Amygdala (tissue), 56 donors: ENCODE measurements at regions not wholly inside any gene's neighbourhood (a gene's known extent, or its start where the extent isn't known, plus 50 kb on each side); places are given as distances from the start of the nearest gene placed in this dataset.
"Not testable (repeated sequence)": the region's sequence is repeated elsewhere in the genome, so short reads cannot be mapped to it uniquely, and the experiment has no call there.

Experiments
- DNase-seq, 56 donors: peaks; one replicate each; lab custom pipeline; 2025; lab: John Stamatoyannopoulos, UW

DNA sequence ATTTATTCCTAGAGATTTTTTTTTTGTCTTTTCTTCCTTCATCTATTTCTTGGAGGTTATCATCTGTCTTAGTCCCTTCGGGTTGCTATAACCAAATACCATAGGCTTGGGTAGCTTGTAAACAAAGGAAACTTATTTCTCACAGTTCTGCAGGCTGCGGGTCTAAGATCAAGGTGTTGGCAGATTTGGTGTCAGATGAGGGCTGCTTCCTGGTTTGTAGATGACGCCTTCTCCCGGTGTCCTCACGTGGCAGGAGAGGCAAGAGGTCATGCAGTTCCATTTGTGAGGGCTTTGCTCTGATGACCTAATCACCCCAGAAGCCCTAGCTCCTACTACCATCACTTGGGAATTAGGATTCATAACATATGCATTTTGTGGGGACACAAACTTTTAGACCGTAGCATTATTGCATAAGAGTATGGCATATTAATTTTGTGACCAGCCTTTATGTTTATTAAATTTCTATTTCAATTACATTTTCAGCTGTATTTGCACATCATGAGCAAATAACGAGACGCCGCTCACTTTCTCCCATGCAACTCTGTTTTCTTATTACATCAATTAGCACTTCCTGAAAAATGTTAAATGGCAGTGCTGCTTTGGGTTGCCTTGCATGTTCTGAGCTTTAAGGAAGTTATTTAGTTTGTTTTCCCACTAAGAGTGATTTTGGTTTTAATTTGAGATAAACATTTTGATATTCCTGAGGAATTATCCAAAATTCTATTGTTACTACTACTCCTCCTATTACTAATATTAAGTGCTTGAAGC lies 246.4 kb upstream of the HDAC4 start:
- DNase-seq = no peak

DNA sequence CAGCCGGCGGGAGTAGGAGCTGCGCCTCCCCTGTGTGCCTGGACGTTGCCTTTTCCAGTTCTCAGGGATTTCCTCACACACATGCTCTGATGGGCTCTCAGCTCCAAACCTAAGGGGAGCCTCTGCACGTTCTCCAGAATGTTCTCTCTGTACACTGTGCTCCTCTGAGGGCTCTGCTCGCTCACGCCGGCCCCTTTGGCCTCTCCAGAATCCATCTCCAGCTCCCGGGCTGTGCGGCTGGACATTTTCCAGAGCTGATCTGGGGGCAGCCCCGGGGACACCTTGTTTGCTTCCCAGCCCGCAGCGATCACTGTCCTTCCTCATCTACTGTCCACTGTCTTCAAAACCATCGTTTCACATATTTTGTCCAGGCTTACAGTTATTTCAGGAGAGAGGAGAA lies 245.4 kb upstream of the HDAC4 start:
- no peak for DNase-seq

DNA sequence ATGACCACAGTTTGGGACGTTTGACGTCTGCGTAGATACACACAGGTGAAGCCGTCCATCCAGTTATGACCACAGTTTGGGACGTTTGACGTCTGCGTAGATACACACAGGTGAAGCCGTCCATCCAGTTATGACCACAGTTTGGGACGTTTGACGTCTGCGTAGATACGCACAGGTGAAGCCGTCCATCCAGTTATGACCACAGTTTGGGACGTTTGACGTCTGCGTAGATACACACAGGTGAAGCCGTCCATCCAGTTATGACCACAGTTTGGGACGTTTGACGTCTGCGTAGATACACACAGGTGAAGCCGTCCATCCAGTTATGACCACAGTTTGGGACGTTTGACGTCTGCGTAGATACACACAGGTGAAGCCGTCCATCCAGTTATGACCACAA lies 243.8 kb upstream of the HDAC4 start:
- DNase-seq = not testable (repeated sequence)

DNA sequence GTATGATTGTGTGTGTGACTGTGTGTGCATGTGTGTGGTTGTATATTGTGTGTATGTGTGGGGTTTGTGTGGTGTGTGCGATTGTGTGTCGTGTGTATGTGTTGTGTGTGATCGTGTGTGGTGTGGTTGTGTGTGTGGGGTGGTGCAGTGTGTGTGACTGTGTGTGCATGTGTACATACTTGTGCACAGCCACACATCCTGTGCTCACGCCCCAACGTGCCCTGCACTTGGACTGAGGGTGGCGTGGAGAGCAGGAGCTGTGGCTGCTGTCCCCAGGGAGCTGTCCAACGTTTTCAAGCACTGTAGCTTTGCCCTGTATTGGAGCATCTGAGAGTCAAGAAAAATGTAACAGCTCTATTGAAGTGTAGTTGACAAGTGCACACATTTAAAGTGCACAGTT lies 243.2 kb upstream of the HDAC4 start:
- no peak for DNase-seq

DNA sequence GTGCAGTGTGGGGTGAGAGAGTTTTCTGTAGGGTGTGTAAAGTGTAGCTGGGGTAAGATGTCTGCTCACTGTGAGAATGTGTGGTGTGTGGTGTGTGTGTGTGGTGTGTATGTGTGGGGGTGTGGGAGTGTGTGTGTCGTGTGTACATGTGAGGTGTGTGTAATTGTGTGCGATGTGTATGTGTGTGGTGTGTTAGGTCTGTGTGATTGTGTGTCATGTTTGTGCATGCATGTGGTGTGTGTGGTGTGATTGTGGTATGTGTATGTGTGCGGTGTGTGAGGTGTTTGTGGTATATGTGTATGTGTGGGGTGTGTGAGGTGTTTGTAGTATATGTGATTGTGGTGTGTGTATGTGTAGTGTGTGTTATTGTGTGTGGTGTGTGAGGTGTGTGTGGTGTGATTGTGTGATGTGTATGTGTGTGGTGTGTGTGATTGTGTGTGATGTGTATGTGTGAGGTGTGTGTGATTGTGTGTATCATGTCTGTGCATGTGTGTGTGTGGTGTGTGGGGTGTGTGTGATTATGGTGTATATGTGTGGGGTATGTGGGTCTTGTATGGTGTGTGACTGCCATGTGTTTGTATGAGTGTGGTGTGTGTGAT lies 241.7 kb upstream of the HDAC4 start:
- DNase-seq = no peak

DNA sequence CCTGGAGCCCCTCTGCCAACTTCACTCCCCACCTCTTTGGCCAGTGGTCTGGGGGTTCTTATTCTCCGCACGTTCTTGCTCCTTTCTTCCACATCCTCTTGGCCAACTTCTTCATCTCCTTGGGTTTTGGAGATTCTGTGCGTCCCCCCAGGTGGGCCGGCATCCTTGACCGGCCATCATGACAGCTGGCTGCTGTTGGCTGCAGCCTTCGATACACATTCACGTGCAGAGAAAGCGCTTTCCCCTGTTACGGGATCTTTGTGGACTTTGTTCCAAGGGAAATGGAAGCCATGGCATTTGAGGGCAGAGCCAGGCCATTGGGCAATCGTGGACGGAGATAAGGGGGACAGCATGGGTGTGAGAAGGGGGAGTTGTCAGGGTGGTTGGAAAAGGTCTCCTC lies 241.1 kb upstream of the HDAC4 start:
- not testable (repeated sequence) for DNase-seq

DNA sequence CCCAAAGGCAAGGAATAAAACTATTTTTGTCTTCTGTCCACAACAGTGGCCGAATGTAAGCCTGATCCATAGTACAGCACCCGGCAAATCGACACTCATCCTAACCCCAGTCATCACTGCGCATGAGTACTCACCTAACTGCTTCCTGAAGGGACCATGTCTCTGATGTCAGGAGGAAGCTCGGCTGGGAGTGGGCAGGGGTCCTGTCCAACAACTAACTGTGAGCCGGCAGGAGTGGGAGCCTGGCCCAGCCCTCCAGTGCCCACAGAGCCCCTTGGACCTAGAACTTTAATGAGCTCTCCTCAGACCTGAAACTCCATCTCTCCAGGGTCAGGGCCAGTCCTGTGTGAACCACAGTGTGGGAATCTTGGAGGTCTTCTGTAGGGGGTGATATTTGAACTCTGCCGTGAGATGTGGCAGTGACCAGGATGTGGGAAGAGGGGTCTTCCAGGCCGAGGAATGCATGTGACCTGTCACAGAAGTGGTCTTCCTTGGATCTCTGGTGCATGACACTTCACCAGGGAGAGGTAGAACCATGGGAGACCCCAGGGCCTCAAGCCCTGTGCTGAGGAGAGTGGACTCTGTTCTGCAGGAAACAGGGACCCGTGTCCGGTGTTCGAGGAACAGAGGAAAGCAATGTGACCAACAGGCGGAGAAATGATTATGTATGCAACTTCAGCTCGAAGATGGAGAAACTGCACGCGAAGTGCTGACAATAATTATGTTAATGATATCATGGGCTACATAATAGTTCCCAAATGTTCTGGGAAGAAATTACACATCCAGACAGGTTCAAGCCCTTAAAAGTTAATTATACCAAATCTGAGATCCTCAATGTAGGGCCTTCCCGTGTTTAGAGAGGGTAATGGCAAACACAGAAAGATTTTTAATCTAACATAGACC lies 240.1 kb upstream of the HDAC4 start:
- DNase-seq = no peak

DNA sequence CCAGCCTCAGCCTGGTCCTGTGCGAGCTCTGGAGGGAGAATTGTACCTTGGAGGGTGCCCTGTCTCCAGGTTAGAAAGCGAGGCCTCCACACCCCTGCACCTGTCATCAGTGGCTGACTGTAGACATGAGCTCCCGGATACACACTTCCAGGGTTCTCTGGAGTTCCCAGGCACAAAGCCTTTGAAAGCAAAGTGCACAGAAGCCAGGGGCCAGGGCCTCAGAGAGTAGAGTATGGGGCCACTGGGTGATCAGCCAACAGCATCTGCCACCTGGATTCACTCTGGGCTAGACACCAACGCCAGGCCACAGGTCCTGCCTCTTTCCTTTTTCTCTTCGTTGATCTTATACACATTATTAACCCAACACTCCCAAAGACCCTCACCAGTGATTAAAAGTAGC lies 239.4 kb upstream of the HDAC4 start:
- no peak for DNase-seq

DNA sequence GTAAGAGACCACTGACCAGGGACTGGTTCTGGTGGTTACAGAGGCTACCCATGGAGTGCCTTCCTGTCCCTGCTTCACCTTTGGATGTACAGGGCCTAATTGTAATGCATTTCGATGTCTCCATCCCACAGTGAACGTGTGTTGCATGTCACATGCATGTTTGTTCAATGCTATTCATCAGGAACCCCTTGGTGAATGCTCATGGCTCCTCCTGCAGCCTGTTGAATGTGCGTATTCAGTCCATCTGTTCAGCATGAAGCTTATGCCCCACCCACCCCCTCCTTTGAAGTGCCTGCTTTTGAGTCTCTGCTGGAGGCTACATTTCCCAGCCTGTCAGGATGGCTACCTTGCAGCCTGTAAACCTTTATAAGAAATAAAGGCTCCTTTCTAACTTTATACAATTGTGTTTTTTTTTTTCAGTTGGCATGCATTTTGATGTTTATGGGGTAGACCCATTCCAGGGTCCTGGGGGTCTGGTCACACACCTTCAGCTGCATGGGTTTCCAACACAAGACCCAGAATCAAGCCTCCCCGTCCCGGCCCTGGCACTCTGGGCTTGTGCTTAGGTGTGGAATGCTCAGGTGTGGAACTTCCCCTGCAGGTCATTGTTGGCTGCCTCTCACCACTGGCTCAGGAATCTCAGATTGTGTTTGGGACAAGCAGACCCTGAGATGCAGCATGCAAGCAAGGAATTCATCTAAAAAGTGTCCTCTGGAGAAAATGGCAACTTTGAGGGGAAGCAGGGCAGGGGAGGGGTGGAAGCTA lies 238.8 kb upstream of the HDAC4 start:
- no peak for DNase-seq

DNA sequence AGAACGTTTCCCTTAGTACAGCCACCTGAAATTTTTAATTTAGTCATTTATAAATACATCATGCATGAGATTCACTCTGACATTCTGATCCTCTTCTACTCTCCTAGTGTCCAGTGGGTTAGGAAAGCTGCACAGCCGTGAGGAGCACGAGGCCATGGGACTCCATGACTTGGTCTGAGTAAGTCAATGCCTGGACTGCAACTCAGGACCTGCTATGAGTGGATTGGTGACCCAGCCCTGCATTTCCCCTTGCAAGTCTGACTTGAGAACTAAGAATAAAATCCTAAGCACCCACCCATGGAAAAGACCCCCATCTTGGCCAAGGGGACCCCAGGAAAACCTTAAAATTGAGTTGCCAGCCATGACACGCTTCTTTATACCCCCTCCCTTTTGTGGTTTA lies 237.6 kb upstream of the HDAC4 start:
- DNase-seq = no peak

DNA sequence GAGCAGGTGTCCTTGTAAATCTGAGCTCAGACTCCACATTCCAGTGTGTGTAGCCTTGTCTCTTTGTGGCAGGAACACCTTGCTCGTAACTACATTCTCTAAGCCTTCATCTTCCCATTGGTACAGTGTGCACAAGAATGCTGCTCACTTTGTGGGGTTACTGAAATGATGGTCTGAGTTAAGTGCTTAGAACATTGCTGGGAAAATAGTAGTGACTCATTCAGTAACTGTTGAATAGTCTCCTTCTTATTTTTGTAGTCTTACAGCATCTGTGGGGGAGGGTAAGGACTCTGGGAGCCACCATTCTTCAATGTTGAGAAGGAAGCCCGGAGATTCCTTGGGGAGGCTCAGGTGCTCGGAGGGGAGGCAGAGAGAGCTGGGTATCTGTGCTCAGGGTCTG lies 236.0 kb upstream of the HDAC4 start:
- DNase-seq = no peak

DNA sequence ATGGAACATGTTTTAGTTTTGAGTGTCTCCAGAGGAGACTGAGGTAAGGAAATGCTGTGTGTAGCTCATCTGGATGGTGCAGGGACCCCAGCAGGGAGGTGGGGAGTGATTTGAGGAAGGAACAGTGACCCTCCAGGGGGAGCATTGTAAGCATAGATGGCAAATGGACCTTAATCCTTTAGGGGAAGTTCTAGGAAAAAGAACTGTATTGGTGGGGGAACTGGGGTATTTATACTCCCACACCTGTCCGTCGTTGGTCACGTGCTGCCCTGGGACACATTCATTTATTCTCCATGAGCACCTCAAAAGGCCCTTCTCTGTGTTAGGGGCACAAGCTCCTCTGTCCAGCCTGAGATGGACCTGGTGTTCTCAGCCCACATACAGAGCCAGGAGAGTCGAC lies 233.9 kb upstream of the HDAC4 start:
- no peak for DNase-seq

DNA sequence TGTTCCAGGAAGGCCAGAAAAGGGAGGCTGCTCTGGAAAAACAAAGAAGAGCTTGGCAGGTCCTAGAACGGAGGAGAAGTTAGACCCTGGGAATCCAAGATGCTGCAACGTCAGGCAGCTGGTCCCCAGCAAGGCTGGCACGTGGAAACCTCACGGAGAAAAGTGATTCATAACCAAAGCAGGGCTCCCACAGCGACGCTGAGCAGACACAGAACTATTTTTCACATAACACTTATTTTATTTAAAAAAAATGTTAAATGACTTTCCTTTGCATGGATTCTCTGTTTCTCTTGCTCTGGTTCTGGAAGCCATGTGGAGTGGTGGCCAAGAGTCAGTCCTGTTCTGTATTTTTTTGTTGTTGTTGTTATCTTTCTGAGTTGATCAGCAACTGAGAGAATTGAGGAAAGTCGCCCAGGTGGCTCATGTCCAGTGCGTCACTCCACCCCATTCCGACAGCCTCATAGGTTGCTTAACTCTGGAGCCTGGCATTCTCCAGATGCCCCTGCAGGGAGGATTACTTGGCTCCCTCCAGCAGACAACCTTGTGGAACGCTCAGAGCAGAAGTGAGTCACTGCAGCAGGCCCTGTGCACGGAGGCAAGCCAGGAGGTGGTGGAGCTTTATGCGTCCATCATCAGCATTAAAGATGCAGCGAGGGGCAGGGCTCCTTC lies 229.9 kb upstream of the HDAC4 start:
- peak in 1 of 56 donors; percentile 5 for DNase-seq

DNA sequence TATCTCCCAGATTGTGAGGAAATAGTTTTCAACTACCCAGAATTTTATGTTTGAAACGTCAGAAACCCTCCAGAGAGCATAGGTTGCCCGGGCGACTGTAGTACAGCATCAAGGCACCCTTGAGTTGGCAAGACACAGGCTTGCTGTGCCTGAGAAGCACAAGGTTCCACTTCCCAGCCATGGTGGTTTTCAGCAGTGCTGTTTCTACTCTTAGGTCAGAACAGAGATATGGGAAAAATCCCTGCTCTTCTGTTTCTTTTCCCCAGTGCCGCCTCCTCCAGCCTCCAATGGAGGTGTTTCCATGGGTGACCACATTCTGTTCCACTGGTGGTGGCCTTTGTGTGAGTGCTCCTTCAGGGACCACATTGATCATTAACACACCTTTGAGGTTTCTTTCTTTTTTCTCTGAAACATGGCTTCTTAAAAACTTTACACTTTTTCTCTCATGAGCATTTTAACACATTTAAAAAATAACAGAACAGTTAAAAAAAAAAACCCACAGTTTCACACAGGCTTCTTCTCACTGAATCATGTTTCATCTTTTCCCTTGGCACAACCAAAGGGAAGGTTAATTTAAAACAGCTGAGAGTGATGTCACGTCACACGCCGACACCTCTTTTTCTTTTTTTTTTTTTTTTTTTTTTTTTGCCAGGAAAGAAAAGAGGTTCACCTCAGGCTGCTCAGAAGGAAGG lies 229.3 kb upstream of the HDAC4 start:
- DNase-seq = no peak

DNA sequence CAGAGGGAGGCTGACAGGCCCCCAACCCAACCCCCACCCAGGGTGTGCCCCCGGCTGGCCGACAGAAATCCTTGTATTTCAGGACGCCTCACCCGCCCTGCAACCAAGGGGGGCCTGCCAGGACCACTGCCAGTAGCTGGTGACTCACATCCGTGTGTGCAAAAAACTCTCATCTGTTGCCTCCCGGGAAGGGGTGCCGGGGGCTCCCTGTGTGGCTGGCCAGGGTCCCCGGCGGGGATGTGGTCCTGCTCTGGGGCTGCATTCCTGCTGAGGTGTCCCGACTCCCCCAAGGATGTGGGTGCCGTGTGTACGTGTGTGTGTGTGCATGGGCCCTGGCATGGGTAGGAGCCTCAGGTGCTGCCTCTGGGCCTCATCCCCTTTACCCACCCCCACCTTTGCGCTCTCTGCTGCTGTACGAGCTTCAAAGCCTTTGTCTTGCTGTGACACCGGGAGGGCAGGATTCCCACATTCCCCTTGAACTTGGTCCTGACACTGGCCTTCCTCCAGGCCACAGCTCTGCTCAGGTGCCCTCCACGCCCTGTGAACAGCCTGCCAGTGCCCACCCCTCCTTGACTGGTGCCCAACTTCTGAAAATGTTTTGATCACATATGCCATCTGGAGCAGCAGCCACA lies 226.3 kb upstream of the HDAC4 start:
- no peak for DNase-seq

DNA sequence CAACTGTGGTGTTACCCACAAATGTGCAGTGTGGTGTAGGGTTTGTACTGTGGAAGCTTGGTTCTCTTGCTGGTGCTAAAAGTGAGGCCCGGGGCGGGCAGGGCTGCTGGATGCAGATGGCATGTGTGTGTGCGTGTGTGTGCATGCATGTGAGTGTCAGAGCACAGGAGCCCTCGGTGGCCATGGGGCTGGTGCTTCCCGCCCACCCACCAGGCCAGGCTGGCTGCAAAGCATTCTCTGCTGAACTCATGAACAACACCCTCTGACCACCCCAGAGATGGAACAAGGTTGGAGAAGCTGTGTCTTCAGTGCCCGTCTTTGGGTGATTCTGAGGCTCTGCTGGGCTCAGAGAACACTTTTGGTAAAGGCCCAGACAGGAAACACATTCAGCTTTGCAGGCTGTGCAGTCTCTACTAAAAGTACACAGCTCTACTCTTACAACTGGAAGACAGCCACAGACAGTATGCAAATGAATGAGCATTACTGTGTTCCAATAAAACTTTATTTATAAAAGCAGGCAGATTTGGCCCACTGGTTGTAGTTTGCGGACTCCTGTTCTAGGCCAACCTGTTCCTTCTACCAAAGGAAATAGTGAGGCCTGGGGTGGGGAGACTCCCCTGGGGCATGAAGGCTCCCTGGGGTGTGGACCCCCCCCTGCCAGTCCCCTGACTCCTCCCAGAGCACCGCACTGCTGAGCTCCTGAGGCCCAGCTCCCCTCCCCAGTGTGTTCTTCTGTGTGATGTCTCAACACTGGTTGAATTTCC lies 225.3 kb upstream of the HDAC4 start:
- DNase-seq = no peak

DNA sequence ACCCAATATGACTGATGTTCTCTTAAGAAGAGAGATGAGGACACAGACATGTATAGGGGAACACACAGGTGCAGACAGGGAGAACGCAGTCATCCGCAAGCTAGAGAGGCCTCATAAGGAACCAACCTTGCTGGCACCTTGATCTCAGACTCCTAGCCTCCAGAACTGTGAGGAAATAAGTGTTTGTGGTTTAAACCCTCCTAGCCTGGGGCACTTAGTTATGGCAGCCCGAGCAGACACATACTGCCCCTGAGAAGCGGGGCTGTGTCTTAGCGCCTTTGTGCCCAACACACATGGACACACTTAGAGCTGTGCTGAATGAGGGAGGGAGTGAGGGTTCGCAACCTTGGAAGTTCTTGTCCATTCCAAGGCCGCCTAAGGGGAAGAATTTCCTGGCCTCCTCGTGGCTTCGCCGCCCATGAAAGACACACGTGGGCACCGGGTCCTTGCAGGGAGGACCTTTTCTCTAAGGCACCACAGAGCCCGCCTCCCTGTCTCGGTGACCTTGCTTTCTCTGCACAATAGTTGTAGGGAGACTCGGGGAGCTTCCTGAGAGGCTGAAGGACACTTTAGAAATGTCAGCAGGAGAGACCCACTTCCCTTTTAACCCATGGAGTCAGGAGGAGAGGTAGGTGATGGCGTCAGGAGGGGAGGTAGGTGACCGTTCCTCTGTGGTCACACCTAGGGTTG lies 224.5 kb upstream of the HDAC4 start:
- no peak for DNase-seq

DNA sequence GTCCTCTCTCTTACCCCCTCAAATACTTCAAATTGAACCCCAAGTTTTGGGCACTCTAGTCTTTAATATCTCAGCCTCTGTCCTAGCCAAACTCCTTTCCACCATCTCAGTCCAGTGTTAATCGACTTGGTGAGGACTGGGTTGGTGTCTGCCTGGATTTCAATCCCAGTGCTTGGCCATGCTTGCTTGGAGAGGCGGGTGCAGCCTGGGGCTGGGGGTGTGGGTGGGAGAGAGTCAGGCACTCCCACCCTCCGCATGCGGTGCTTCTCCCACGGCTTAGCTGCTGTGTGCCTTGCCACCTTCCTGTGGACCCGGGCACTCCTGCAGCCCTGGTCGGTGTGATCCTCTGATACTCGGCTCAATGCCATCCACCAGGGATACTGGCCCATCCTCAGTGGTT lies 220.8 kb upstream of the HDAC4 start:
- no peak for DNase-seq
